NCI-H524 treated with DMSO at 0.1 percent for 48 hours (cell line): ENCODE measurements at regions not wholly inside any gene's neighbourhood (a gene's known extent, or its start where the extent isn't known, plus 50 kb on each side); places are given as distances from the start of the nearest gene placed in this dataset.
A peak's percentile ranks its signal among the peaks of the same experiment; 100 is the strongest.
"Not testable (repeated sequence)": the region's sequence is repeated elsewhere in the genome, so short reads cannot be mapped to it uniquely, and the experiment has no call there.

ENCODE experiments used
- DNase-seq: peaks from one replicate; lab custom pipeline; 2025; lab: John Stamatoyannopoulos, UW

DNA sequence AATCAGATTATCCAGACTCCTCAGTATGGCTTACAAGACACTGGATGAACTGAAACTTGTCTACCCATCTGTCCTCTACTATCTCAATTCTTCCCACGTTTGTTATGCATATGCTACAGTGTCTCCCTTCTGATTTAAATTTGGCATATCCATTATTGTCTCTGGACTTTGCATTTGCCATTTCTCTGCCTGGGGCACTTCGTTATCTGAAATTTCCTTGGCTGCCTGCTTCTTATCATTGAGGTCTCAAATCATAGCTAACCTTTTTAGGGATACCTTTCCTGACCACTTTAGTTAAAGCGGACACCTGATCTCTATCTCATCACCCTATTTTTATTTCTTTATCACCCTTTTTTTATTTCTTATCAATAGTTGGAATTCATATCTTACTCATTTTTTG is 853.4 kb downstream of the KCNJ2 start:
- DNase-seq: no peak

DNA sequence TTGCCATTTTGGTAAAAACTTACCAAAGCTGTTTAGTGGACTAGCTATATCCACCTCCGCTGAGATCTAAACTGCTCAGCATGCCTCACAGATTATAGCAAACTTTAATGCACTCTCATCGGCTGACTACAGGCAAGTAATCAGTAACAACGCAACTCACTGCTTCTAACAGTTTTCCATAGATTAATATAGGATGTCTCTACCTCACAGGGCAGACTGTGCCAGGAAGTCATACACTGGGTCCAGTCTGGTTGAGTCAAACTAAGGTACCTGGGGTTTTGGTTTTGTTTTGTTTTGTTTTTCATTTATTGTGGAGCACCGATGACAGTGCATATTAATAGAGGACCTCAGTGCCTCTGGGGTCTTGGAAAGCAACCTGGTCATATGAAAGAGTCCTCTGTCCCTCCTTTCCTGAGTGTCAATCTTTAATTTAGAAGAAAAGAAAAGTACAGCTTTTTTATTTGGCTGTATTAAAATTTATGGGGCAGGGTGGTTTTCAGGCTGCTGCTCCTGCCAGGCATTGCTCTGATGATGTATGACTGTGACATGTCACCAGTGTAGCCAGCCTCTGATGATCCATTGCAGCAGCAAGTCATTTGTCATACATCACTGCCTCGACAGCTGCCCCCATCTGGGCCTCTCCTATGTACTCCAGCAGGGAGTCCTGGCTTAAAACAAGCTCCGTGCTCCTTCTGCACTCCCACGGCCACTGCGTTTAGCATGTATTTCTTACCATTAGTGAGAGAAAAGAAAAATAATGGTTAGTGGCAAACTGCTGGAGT is 854.1 kb downstream of the KCNJ2 start:
- peak; percentile 85 for DNase-seq

DNA sequence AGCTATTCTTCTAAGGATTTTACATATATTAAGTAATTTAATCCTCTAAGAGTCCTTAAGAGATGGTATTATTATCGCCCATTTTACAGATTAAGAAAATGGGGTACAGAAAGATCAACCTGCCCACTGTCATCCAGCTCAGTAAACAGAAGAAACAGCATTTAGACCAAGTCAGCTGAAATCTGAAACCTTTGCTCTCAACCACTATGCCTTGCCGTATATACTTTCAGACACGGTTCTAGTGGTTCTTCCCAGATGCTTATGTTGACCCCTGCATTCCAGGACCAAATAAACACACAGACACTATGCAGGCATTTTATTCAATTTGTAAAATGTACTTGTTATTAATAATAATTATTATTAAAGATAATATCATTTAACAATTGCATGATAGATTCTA is 854.8 kb downstream of the KCNJ2 start:
- peak; percentile 55 for DNase-seq

DNA sequence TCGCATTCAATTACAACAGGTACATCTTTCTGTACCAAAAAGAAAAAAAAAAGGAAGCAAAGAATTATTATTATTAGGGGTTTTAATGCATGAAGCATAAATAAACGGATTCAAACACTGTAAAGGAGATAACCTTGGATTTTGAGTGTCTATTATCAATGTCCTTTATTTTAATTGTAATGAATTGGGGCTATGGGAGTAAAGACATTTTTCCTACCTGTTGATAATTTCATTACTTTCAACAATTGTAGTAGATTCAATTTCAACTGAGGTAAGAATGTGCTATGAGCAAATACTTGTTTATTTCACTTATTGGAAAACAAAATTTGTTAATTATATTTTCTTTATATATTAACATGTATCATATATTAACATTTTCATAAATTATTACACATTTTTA is 855.6 kb downstream of the KCNJ2 start:
- DNase-seq: no peak

GRCh38 chr17:71029246-71029645 is 859.9 kb downstream of the KCNJ2 start:
- no peak for DNase-seq

- not testable (repeated sequence) for DNase-seq
Measured at GRCh38 chr17:71031286-71031685, 862.0 kb downstream of the KCNJ2 start.

DNA sequence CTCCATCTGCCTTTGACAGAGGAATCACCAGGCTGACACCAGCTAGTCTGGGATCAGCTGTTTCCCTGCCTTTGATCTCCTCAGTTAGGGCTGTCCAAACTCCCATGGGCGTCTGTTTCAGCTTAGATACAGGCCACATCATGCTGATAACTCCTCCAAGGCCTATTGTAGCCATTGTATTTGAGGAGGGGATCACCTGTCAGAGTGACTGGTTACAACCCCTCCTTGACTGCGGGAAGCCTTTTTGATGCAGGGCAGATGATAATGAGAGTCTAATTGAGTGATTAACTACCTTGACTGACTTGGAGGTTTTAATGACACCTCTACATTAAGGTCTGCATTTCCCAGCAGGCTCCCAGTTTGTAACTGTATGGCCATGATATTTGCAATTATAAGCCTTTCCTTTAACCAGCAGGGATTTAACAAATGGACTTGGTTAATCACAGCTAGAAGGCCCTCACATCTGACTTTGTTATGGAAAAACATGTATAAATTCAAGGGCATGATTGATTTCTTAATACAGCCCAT is 863.5 kb downstream of the KCNJ2 start:
- DNase-seq: no peak

GRCh38 chr17:71033336-71033735 is 864.0 kb downstream of the KCNJ2 start:
- DNase-seq: peak; percentile 21

GRCh38 chr17:71035226-71035625 is 865.9 kb downstream of the KCNJ2 start:
- DNase-seq: no peak

- DNase-seq: no peak
Measured at GRCh38 chr17:71037386-71037785, 868.1 kb downstream of the KCNJ2 start.

DNA sequence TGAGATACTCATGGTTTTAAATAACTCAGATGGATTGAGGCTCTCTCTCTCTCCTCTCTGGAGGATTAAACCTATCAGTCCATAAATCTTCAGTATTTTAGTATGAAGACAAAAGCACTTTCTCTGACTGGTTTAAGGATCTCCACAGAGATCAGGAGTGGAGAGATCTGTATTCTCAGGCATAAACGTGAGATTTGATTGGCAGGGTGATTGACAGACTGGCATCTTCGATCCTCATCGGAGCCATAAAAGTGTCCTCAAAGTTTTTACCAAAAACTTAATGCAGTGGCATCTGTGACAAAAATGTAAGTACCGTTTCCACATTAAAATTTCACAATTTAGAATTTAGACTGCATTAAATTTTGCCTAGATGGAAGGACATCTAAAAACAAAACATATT is 870.1 kb downstream of the KCNJ2 start:
- DNase-seq: no peak

DNA sequence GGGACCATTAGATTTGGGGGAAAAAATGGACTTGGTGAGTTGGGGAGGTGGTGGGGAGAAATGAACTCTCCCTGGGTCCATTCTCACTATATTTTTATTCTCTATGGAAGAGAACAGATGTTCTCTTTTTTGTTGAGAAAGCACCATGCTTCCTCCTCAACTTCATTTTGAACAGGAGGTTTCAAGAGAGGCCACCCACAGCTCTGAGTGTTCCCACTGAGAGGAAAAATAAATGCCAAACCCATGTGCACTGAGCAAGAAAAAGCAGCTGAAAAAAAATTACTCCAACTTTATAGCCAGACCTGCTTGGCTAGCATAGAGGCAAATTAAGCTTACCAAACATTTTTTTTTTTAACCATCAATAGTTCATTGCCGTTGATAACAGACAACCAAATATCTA is 883.6 kb downstream of the KCNJ2 start:
- no peak for DNase-seq

- DNase-seq: no peak
Measured at GRCh38 chr17:71055128-71055527, 885.8 kb downstream of the KCNJ2 start.

- no peak for DNase-seq
Measured at GRCh38 chr17:71057448-71057847, 888.1 kb downstream of the KCNJ2 start.

GRCh38 chr17:71057938-71058337 is 888.6 kb downstream of the KCNJ2 start:
- no peak for DNase-seq

- DNase-seq: no peak
Measured at GRCh38 chr17:71063127-71063526, 893.8 kb downstream of the KCNJ2 start.

- DNase-seq: no peak
Measured at GRCh38 chr17:71063559-71063958, 894.2 kb downstream of the KCNJ2 start.

DNA sequence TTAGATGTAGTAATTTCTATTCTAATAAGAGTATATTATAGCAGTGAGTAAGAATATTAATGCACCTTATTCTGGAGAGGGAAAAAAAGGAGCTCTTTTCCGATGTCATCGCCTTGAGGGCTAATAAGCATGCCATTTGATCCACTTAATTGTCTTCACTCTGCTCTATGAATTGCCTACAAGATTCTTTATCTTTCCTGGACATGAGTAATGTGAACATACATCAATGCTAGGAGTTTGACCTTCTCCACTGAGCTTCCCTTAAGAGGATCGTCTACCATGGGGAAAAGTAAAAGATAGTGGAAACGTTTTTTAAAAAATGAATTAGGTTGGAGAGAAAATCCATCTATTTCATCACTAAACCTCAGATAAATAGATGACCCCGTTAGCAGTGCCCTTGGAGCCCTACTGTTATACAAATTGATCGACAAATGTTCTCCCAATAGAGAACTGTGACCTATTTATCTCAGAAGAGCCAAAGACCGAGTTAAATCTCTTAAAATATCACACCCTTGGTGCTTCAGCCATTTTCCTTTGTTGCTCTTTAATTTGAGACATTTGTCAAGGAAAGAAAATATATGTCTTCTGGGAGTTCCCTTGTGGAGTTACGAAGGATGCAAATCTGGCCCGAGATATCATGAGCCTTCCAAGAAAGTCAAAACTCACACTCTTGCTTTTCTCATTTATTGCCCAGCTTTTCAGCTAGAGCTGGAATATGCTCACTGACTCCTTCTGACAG is 898.5 kb downstream of the KCNJ2 start:
- no peak for DNase-seq

GRCh38 chr17:71068408-71068750 is 899.0 kb downstream of the KCNJ2 start:
- DNase-seq: no peak

GRCh38 chr17:71071041-71071440 is 901.7 kb downstream of the KCNJ2 start:
- DNase-seq: no peak

DNA sequence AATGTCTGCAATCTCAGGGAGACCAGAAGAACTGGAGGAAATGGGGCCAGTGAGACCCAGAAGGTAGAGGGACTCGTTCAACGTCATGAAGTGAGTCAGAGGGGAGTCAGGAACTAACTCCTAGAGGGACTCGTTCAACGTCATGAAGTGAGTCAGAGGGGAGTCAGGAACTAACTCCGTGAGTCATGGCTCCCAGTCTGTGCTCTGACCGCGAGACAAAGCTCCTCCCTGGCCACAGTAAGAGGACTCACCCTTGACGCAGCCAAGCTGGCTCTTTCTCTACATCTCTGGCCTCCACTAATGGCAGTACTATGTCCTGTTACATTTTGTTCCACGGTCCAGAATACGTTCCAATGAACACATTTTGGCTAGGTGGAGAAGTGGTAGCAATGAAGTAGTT is 902.5 kb downstream of the KCNJ2 start:
- DNase-seq: no peak

DNA sequence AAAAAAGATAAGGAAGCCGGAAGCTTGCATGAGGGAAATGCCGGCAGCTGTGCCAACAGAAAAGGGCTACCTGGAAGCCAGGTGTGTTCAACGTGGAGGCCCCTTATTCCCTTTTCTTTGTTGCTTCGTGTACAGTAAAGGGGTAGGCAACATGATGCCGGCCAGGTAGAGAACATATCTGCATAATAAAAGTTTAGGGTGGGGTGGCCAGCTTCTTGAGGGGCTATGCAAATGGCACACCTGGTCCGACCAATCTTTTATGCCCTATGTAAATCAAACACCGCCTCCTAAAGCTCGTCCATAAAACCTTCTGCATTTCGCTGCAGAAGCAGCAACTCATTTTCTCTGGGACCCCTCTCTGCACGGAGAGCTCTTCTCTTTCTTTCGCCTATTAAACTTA is 911.6 kb downstream of the KCNJ2 start:
- no peak for DNase-seq

DNA sequence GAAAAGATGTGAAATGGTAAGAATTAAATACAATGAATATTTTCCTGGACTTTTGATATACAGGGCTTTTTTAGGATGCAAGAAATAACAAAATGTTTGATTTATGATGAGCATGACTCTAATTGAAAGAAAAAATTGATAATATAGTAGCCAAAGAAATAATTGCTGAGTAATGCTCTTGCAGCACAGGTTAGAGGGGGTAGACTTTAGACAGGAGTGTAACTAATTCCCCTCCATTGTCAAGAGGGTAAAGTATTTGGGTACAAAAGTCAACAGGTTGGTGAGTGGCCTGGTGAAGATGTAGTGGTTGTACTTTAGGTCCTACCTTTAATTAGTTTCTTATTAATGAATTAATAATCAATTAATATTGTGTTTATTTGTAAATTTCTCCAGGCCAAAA is 912.3 kb downstream of the KCNJ2 start:
- no peak for DNase-seq

DNA sequence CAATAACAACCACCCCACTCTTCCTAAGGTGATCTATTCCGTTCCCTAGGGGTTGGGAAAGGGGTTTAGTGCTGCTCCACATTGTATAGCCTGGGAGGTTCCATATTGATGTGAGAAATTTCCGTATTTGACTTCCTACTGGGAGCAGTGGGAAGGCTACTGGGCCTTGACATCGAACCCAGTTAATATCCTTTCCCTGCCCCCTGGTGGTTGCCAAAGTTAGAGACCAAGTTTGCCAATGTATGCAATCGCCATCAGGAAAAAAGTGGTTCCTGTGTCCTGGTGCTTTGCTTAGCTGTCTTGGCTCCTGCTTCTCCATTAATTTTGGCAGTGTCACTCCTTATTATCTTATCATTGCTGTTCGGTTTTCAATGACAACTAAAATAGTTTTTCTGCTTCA is 914.9 kb downstream of the KCNJ2 start:
- no peak for DNase-seq
